ENCODE measurements at regions not wholly inside any gene's neighbourhood (a gene's known extent, or its start where the extent isn't known, plus 50 kb on each side); places are given as distances from the start of the nearest gene placed in this dataset.

GRCh38 chr10:111750165-111750849, 433.3 kb downstream of the GPAM start:
- H3K9ac ChIP-seq (ENCODE audit: low read depth in 1 of 2, low read length in 2 of 2) = no peak overlapping the region
- H3K27me3 ChIP-seq (ENCODE audit: control insufficient read depth in 1 of 2, insufficient read depth in 2 of 2, low read length in 2 of 2) = no peaks in the 10 kb centered on the region
- H3K4me3 ChIP-seq (ENCODE audit: low read depth in 1 of 2, low read length in 2 of 2) = no peak overlapping the region
- no peaks in the 10 kb centered on the region for H3K36me3 ChIP-seq (ENCODE audit: control insufficient read depth in 1 of 2, insufficient read depth in 2 of 2, low read length in 2 of 2)
- no peak overlapping the region for H3K27ac ChIP-seq (ENCODE audit: low read depth, low read length)
- H3K4me1 ChIP-seq (ENCODE audit: control insufficient read depth in 1 of 2, insufficient read depth in 2 of 2, low read length in 2 of 2) = no peaks in the 10 kb centered on the region
- no peaks in the 10 kb centered on the region for H3K9me3 ChIP-seq (ENCODE audit: control insufficient read depth in 1 of 2, low read length in 2 of 2)

GRCh38 chr10:111756217-111757061, 427.1 kb downstream of the GPAM start:
- H3K36me3 ChIP-seq (ENCODE audit: control insufficient read depth in 1 of 2, insufficient read depth in 2 of 2, low read length in 2 of 2) = no peaks in the 10 kb centered on the region
- peaks cover 0 to 3% of the 10 kb centered on the region in 2 donors for H3K27me3 ChIP-seq (ENCODE audit: control insufficient read depth in 1 of 2, insufficient read depth in 2 of 2, low read length in 2 of 2)
- H3K4me1 ChIP-seq (ENCODE audit: control insufficient read depth in 1 of 2, insufficient read depth in 2 of 2, low read length in 2 of 2) = no peaks in the 10 kb centered on the region
- no peak overlapping the region for H3K27ac ChIP-seq (ENCODE audit: low read depth, low read length)
- no peak overlapping the region for H3K9ac ChIP-seq (ENCODE audit: low read depth in 1 of 2, low read length in 2 of 2)
- H3K4me3 ChIP-seq (ENCODE audit: low read depth in 1 of 2, low read length in 2 of 2) = no peak overlapping the region
- no peaks in the 10 kb centered on the region for H3K9me3 ChIP-seq (ENCODE audit: control insufficient read depth in 1 of 2, low read length in 2 of 2)

GRCh38 chr10:111758593-111758992, 425.0 kb downstream of the GPAM start:
- Histone ChIP-seq H3K27ac (ENCODE audit: low read depth, low read length) (no peak overlapping the region), H3K27me3 (ENCODE audit: control insufficient read depth in 1 of 2, insufficient read depth in 2 of 2, low read length in 2 of 2) (peaks cover 0 to 3% of the 10 kb centered on the region in 2 donors), H3K36me3 (ENCODE audit: control insufficient read depth in 1 of 2, insufficient read depth in 2 of 2, low read length in 2 of 2) (no peaks in the 10 kb centered on the region), H3K4me3 (ENCODE audit: low read depth in 1 of 2, low read length in 2 of 2) (no peak overlapping the region), H3K9me3 (ENCODE audit: control insufficient read depth in 1 of 2, low read length in 2 of 2) (no peaks in the 10 kb centered on the region), H3K9ac (ENCODE audit: low read depth in 1 of 2, low read length in 2 of 2) (no peak overlapping the region), H3K4me1 (ENCODE audit: control insufficient read depth in 1 of 2, insufficient read depth in 2 of 2, low read length in 2 of 2) (no peaks in the 10 kb centered on the region)

GRCh38 chr10:111762114-111762513, 421.5 kb downstream of the GPAM start:
- H3K27ac ChIP-seq (ENCODE audit: low read depth, low read length) = no peak overlapping the region
- no peaks in the 10 kb centered on the region for H3K36me3 ChIP-seq (ENCODE audit: control insufficient read depth in 1 of 2, insufficient read depth in 2 of 2, low read length in 2 of 2)
- H3K9ac ChIP-seq (ENCODE audit: low read depth in 1 of 2, low read length in 2 of 2) = no peak overlapping the region
- peaks cover 0 to 3% of the 10 kb centered on the region in 2 donors for H3K27me3 ChIP-seq (ENCODE audit: control insufficient read depth in 1 of 2, insufficient read depth in 2 of 2, low read length in 2 of 2)
- no peaks in the 10 kb centered on the region for H3K9me3 ChIP-seq (ENCODE audit: control insufficient read depth in 1 of 2, low read length in 2 of 2)
- H3K4me3 ChIP-seq (ENCODE audit: low read depth in 1 of 2, low read length in 2 of 2) = no peak overlapping the region
- H3K4me1 ChIP-seq (ENCODE audit: control insufficient read depth in 1 of 2, insufficient read depth in 2 of 2, low read length in 2 of 2) = no peaks in the 10 kb centered on the region

GRCh38 chr10:111765216-111765615, 418.3 kb downstream of the GPAM start:
- Histone ChIP-seq H3K9me3 (ENCODE audit: control insufficient read depth in 1 of 2, low read length in 2 of 2) (no peaks in the 10 kb centered on the region), H3K27me3 (ENCODE audit: control insufficient read depth in 1 of 2, insufficient read depth in 2 of 2, low read length in 2 of 2) (no peaks in the 10 kb centered on the region), H3K9ac (ENCODE audit: low read depth in 1 of 2, low read length in 2 of 2) (no peak overlapping the region), H3K36me3 (ENCODE audit: control insufficient read depth in 1 of 2, insufficient read depth in 2 of 2, low read length in 2 of 2) (no peaks in the 10 kb centered on the region), H3K4me1 (ENCODE audit: control insufficient read depth in 1 of 2, insufficient read depth in 2 of 2, low read length in 2 of 2) (no peaks in the 10 kb centered on the region), H3K27ac (ENCODE audit: low read depth, low read length) (no peak overlapping the region), H3K4me3 (ENCODE audit: low read depth in 1 of 2, low read length in 2 of 2) (no peak overlapping the region)

GRCh38 chr10:111766464-111766863, 417.1 kb downstream of the GPAM start:
- Histone ChIP-seq H3K4me1 (ENCODE audit: control insufficient read depth in 1 of 2, insufficient read depth in 2 of 2, low read length in 2 of 2) (no peaks in the 10 kb centered on the region), H3K9me3 (ENCODE audit: control insufficient read depth in 1 of 2, low read length in 2 of 2) (no peaks in the 10 kb centered on the region), H3K4me3 (ENCODE audit: low read depth in 1 of 2, low read length in 2 of 2) (no peak overlapping the region)

GRCh38 chr10:111767661-111768060, 415.9 kb downstream of the GPAM start:
- H3K9ac ChIP-seq (ENCODE audit: low read depth in 1 of 2, low read length in 2 of 2) = no peak overlapping the region
- H3K27me3 ChIP-seq (ENCODE audit: control insufficient read depth in 1 of 2, insufficient read depth in 2 of 2, low read length in 2 of 2) = no peaks in the 10 kb centered on the region
- H3K9me3 ChIP-seq (ENCODE audit: control insufficient read depth in 1 of 2, low read length in 2 of 2) = no peaks in the 10 kb centered on the region

More at GRCh38 chr10:111766464-111766863, 417.1 kb downstream of the GPAM start:
- Histone ChIP-seq H3K36me3 (ENCODE audit: control insufficient read depth in 1 of 2, insufficient read depth in 2 of 2, low read length in 2 of 2) (no peaks in the 10 kb centered on the region), H3K27ac (ENCODE audit: low read depth, low read length) (no peak overlapping the region), H3K9ac (ENCODE audit: low read depth in 1 of 2, low read length in 2 of 2) (no peak overlapping the region), H3K27me3 (ENCODE audit: control insufficient read depth in 1 of 2, insufficient read depth in 2 of 2, low read length in 2 of 2) (no peaks in the 10 kb centered on the region)

GRCh38 chr10:111773950-111774349, 409.6 kb downstream of the GPAM start:
- no peaks in the 10 kb centered on the region for H3K9me3 ChIP-seq (ENCODE audit: control insufficient read depth in 1 of 2, low read length in 2 of 2)
- H3K9ac ChIP-seq (ENCODE audit: low read depth in 1 of 2, low read length in 2 of 2) = no peak overlapping the region
- H3K4me3 ChIP-seq (ENCODE audit: low read depth in 1 of 2, low read length in 2 of 2) = no peak overlapping the region
- no peaks in the 10 kb centered on the region for H3K4me1 ChIP-seq (ENCODE audit: control insufficient read depth in 1 of 2, insufficient read depth in 2 of 2, low read length in 2 of 2)
- no peaks in the 10 kb centered on the region for H3K36me3 ChIP-seq (ENCODE audit: control insufficient read depth in 1 of 2, insufficient read depth in 2 of 2, low read length in 2 of 2)
- no peaks in the 10 kb centered on the region for H3K27me3 ChIP-seq (ENCODE audit: control insufficient read depth in 1 of 2, insufficient read depth in 2 of 2, low read length in 2 of 2)
- H3K27ac ChIP-seq (ENCODE audit: low read depth, low read length) = no peak overlapping the region

More at GRCh38 chr10:111767661-111768060, 415.9 kb downstream of the GPAM start:
- Histone ChIP-seq H3K27ac (ENCODE audit: low read depth, low read length) (no peak overlapping the region), H3K4me3 (ENCODE audit: low read depth in 1 of 2, low read length in 2 of 2) (no peak overlapping the region), H3K4me1 (ENCODE audit: control insufficient read depth in 1 of 2, insufficient read depth in 2 of 2, low read length in 2 of 2) (no peaks in the 10 kb centered on the region), H3K36me3 (ENCODE audit: control insufficient read depth in 1 of 2, insufficient read depth in 2 of 2, low read length in 2 of 2) (no peaks in the 10 kb centered on the region)

GRCh38 chr10:111774486-111774885, 409.1 kb downstream of the GPAM start:
- no peaks in the 10 kb centered on the region for H3K27me3 ChIP-seq (ENCODE audit: control insufficient read depth in 1 of 2, insufficient read depth in 2 of 2, low read length in 2 of 2)
- no peak overlapping the region for H3K27ac ChIP-seq (ENCODE audit: low read depth, low read length)
- no peaks in the 10 kb centered on the region for H3K9me3 ChIP-seq (ENCODE audit: control insufficient read depth in 1 of 2, low read length in 2 of 2)
- no peaks in the 10 kb centered on the region for H3K4me1 ChIP-seq (ENCODE audit: control insufficient read depth in 1 of 2, insufficient read depth in 2 of 2, low read length in 2 of 2)
- H3K36me3 ChIP-seq (ENCODE audit: control insufficient read depth in 1 of 2, insufficient read depth in 2 of 2, low read length in 2 of 2) = no peaks in the 10 kb centered on the region
- H3K9ac ChIP-seq (ENCODE audit: low read depth in 1 of 2, low read length in 2 of 2) = no peak overlapping the region
- no peak overlapping the region for H3K4me3 ChIP-seq (ENCODE audit: low read depth in 1 of 2, low read length in 2 of 2)

- Histone ChIP-seq H3K9ac (ENCODE audit: low read depth in 1 of 2, low read length in 2 of 2) (no peak overlapping the region), H3K9me3 (ENCODE audit: control insufficient read depth in 1 of 2, low read length in 2 of 2) (no peaks in the 10 kb centered on the region), H3K4me3 (ENCODE audit: low read depth in 1 of 2, low read length in 2 of 2) (no peak overlapping the region), H3K36me3 (ENCODE audit: control insufficient read depth in 1 of 2, insufficient read depth in 2 of 2, low read length in 2 of 2) (no peaks in the 10 kb centered on the region), H3K27me3 (ENCODE audit: control insufficient read depth in 1 of 2, insufficient read depth in 2 of 2, low read length in 2 of 2) (no peaks in the 10 kb centered on the region), H3K27ac (ENCODE audit: low read depth, low read length) (no peak overlapping the region), H3K4me1 (ENCODE audit: control insufficient read depth in 1 of 2, insufficient read depth in 2 of 2, low read length in 2 of 2) (no peaks in the 10 kb centered on the region)
Measured at GRCh38 chr10:111784436-111784835, 399.1 kb downstream of the GPAM start.

Measured in duodenal mucosa (tissue), 2 donors.